ENCODE measurements at regions not wholly inside any gene's neighbourhood (a gene's known extent, or its start where the extent isn't known, plus 50 kb on each side); places are given as distances from the start of the nearest gene placed in this dataset.

GRCh38 chr2:102078773-102079172, 63.8 kb upstream of the IL1R1 start:
- H3K4me3 Mint-ChIP-seq = no peak overlapping the region
- no peak for DNase-seq
- no peak overlapping the region for H3K4me3 ChIP-seq (ENCODE audit: low read length)
- peaks cover 0 to 4% of the 10 kb centered on the region in 2 donors for H3K27me3 Mint-ChIP-seq
- H3K27ac Mint-ChIP-seq = no peak overlapping the region
- H3K36me3 ChIP-seq (ENCODE audit: insufficient read depth, low read length) = no peaks in the 10 kb centered on the region
- no peaks in the 10 kb centered on the region for H3K9me3 Mint-ChIP-seq
- no peaks in the 10 kb centered on the region for H3K9me3 ChIP-seq (ENCODE audit: low read length)
- ChIA-PET CTCF (interaction anchor here (1.1 kb wide), 1 partner anchor 162 kb away, joined by 4 read pairs; no protein-coding TSS in a partner anchor), POLR2A (no interaction called here)
- H3K4me1 Mint-ChIP-seq = peaks cover 24 to 34% (median 27%) of the 10 kb centered on the region in 3 donors
- H3K4me1 ChIP-seq (ENCODE audit: insufficient read depth, low read length) = peaks cover 20% of the 10 kb centered on the region
- no peaks in the 10 kb centered on the region for H3K36me3 Mint-ChIP-seq
- H3K27me3 ChIP-seq (ENCODE audit: insufficient read depth, low read length, poor library complexity, severe bottlenecking) = no peaks in the 10 kb centered on the region
- H3K27ac ChIP-seq (ENCODE audit: low read depth, low read length) = no peak overlapping the region

GRCh38 chr2:102080451-102081242, 61.9 kb upstream of the IL1R1 start:
- no peaks in the 10 kb centered on the region for H3K9me3 Mint-ChIP-seq
- H3K27ac ChIP-seq (ENCODE audit: low read depth, low read length) = no peak overlapping the region
- H3K9me3 ChIP-seq (ENCODE audit: low read length) = no peaks in the 10 kb centered on the region
- ChIA-PET POLR2A (no interaction called here), CTCF (interaction anchor here (0.9 kb wide), 1 partner anchor 160 kb away, joined by 3 read pairs; no protein-coding TSS in a partner anchor)
- H3K4me1 Mint-ChIP-seq = peaks cover 24 to 34% (median 30%) of the 10 kb centered on the region in 3 donors
- no peaks in the 10 kb centered on the region for H3K36me3 Mint-ChIP-seq
- H3K4me1 ChIP-seq (ENCODE audit: insufficient read depth, low read length) = peaks cover 20% of the 10 kb centered on the region
- H3K4me3 ChIP-seq (ENCODE audit: low read length) = no peak overlapping the region
- no peak overlapping the region for H3K4me3 Mint-ChIP-seq
- no peak for DNase-seq
- H3K27me3 Mint-ChIP-seq = peaks cover 0 to 4% of the 10 kb centered on the region in 2 donors
- no peaks in the 10 kb centered on the region for H3K27me3 ChIP-seq (ENCODE audit: insufficient read depth, low read length, poor library complexity, severe bottlenecking)
- H3K27ac Mint-ChIP-seq = peak overlapping the region in 2 of 8 donors; percentile 0 to 63
- H3K36me3 ChIP-seq (ENCODE audit: insufficient read depth, low read length) = no peaks in the 10 kb centered on the region

- H3K4me3 ChIP-seq (ENCODE audit: low read length) = no peak overlapping the region
- peak overlapping the region in 1 of 8 donors; percentile 63 for H3K27ac Mint-ChIP-seq
- H3K27me3 Mint-ChIP-seq = peaks cover 0 to 4% of the 10 kb centered on the region in 2 donors
- peaks cover 20% of the 10 kb centered on the region for H3K4me1 ChIP-seq (ENCODE audit: insufficient read depth, low read length)
- no peaks in the 10 kb centered on the region for H3K36me3 Mint-ChIP-seq
- CTCF ChIA-PET = no interaction called here
- H3K9me3 ChIP-seq (ENCODE audit: low read length) = no peaks in the 10 kb centered on the region
- no peaks in the 10 kb centered on the region for H3K9me3 Mint-ChIP-seq
- peak overlapping the region in 2 of 7 donors; percentile 6 to 19 for H3K4me3 Mint-ChIP-seq
- no peaks in the 10 kb centered on the region for H3K36me3 ChIP-seq (ENCODE audit: insufficient read depth, low read length)
- peaks cover 24 to 34% (median 30%) of the 10 kb centered on the region in 3 donors for H3K4me1 Mint-ChIP-seq
- no peak overlapping the region for H3K27ac ChIP-seq (ENCODE audit: low read depth, low read length)
- no peak for DNase-seq
- POLR2A ChIA-PET = no interaction called here
- H3K27me3 ChIP-seq (ENCODE audit: insufficient read depth, low read length, poor library complexity, severe bottlenecking) = no peaks in the 10 kb centered on the region
Measured at GRCh38 chr2:102081243-102081522, 61.4 kb upstream of the IL1R1 start.

DNA sequence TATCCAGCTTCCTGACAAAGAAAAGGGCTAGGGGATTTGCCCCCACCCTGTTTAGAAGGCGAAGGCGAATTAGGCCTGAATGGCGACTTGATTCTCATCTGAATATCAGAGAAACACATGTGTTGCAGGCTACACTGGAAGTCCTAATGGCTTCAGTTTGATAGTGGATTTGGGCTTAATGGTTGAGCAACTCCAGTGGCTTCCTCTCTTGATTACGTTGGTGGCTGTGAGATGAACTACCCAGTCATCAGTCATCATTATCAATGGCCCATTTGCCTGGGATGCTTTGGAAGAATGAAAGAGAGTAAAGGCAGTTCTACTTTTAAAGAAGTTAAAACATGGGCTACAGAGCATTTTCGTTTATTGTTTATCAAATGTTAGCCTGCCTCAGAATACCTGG, 60.9 kb upstream of the IL1R1 start:
- Mint-ChIP-seq H3K27ac (peak overlapping the region in 3 of 8 donors; percentile 13 to 66 (median 63)), H3K4me1 (peaks cover 24 to 34% (median 30%) of the 10 kb centered on the region in 3 donors), H3K4me3 (peak overlapping the region in 1 of 7 donors; percentile 6), H3K36me3 (no peaks in the 10 kb centered on the region), H3K9me3 (no peaks in the 10 kb centered on the region), H3K27me3 (peaks cover 0 to 1% of the 10 kb centered on the region in 2 donors)
- H3K27me3 ChIP-seq (ENCODE audit: insufficient read depth, low read length, poor library complexity, severe bottlenecking) = no peaks in the 10 kb centered on the region
- no peaks in the 10 kb centered on the region for H3K36me3 ChIP-seq (ENCODE audit: insufficient read depth, low read length)
- H3K4me1 ChIP-seq (ENCODE audit: insufficient read depth, low read length) = peaks cover 20% of the 10 kb centered on the region
- DNase-seq = no peak
- POLR2A ChIA-PET = no interaction called here
- no peak overlapping the region for H3K27ac ChIP-seq (ENCODE audit: low read depth, low read length)
- H3K9me3 ChIP-seq (ENCODE audit: low read length) = no peaks in the 10 kb centered on the region
- H3K4me3 ChIP-seq (ENCODE audit: low read length) = no peak overlapping the region
- CTCF ChIA-PET = no interaction called here

- Histone ChIP-seq H3K4me1 (ENCODE audit: insufficient read depth, low read length) (peaks cover 20% of the 10 kb centered on the region), H3K36me3 (ENCODE audit: insufficient read depth, low read length) (no peaks in the 10 kb centered on the region), H3K4me3 (ENCODE audit: low read length) (peak overlapping the region; percentile 18), H3K27me3 (ENCODE audit: insufficient read depth, low read length, poor library complexity, severe bottlenecking) (no peaks in the 10 kb centered on the region), H3K9me3 (ENCODE audit: low read length) (no peaks in the 10 kb centered on the region), H3K27ac (ENCODE audit: low read depth, low read length) (peak overlapping the region; percentile 21)
- POLR2A ChIA-PET = no interaction called here
- Mint-ChIP-seq H3K36me3 (no peaks in the 10 kb centered on the region), H3K4me3 (peak overlapping the region; percentile 34 to 84 (median 74)), H3K27me3 (no peaks in the 10 kb centered on the region), H3K9me3 (no peaks in the 10 kb centered on the region), H3K4me1 (peaks cover 24 to 34% (median 30%) of the 10 kb centered on the region in 3 donors), H3K27ac (peak overlapping the region; percentile 41 to 94 (median 72))
- DNase-seq = peak in 3 of 5 donors; percentile 19 to 58 (median 50)
- CTCF ChIA-PET = interaction anchor here (0.8 to 1.4 kb wide), 2 partner anchors 63 to 158 kb away, joined by 3 to 4 read pairs; no protein-coding TSS in a partner anchor
Measured at GRCh38 chr2:102082571-102083392, 59.8 kb upstream of the IL1R1 start.

DNA sequence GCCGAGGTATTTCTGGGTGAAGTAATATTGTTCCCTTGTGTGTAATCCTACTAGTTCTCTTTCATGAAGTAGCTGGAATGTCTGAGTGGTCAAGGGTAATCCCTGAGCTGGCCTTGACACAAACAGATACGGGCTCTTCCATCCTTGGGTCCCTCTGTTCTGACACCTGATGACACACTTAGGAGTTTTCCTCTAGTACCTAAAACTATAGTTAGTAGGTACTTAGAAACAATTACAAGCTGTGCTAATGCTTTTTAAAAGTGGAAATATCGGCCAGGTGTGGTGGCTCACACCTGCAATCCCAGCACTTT, 59.2 kb upstream of the IL1R1 start:
- ChIA-PET CTCF (interaction anchor here (0.8 to 1.4 kb wide), 2 partner anchors 63 to 157 kb away, joined by 3 to 4 read pairs; no protein-coding TSS in a partner anchor), POLR2A (no interaction called here)
- no peak overlapping the region for H3K27ac ChIP-seq (ENCODE audit: low read depth, low read length)
- H3K4me3 Mint-ChIP-seq = peak overlapping the region in 2 of 7 donors; percentile 73 to 84
- H3K4me1 Mint-ChIP-seq = peaks cover 24 to 34% (median 30%) of the 10 kb centered on the region in 3 donors
- H3K36me3 ChIP-seq (ENCODE audit: insufficient read depth, low read length) = no peaks in the 10 kb centered on the region
- no peaks in the 10 kb centered on the region for H3K27me3 Mint-ChIP-seq
- H3K27me3 ChIP-seq (ENCODE audit: insufficient read depth, low read length, poor library complexity, severe bottlenecking) = no peaks in the 10 kb centered on the region
- H3K27ac Mint-ChIP-seq = peak overlapping the region in 2 of 8 donors; percentile 83 to 90
- no peaks in the 10 kb centered on the region for H3K36me3 Mint-ChIP-seq
- DNase-seq = no peak
- peak overlapping the region; percentile 18 for H3K4me3 ChIP-seq (ENCODE audit: low read length)
- H3K9me3 Mint-ChIP-seq = no peaks in the 10 kb centered on the region
- H3K9me3 ChIP-seq (ENCODE audit: low read length) = no peaks in the 10 kb centered on the region
- H3K4me1 ChIP-seq (ENCODE audit: insufficient read depth, low read length) = peaks cover 20% of the 10 kb centered on the region

DNA sequence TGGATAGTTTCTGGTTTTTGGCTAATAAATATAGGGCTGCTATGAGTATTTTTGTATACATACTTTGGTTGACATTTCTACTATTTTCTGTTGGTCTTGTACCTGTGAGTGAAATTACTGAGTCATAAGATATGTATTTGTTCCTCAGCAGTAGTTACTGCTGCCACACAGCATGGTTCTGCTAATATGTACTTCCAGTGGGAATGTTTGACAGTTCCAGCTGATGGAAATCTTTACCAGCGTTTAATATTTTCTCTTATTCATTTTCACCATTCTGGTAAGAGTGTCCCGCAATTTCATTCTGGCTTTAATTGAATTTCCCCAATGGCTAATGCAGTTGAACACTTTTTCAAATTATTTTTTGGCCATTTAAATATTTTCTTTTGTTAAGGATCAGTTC, 57.9 kb upstream of the IL1R1 start:
- Mint-ChIP-seq H3K9me3 (peaks cover 0 to 1% (median 0%) of the 10 kb centered on the region in 5 donors), H3K4me3 (no peak overlapping the region), H3K4me1 (peaks cover 24 to 34% (median 30%) of the 10 kb centered on the region in 3 donors), H3K27ac (no peak overlapping the region), H3K27me3 (peaks cover 0 to 2% of the 10 kb centered on the region in 2 donors), H3K36me3 (peaks cover 0 to 11% (median 0%) of the 10 kb centered on the region in 3 donors)
- Histone ChIP-seq H3K27me3 (ENCODE audit: insufficient read depth, low read length, poor library complexity, severe bottlenecking) (no peaks in the 10 kb centered on the region), H3K4me1 (ENCODE audit: insufficient read depth, low read length) (peaks cover 20% of the 10 kb centered on the region), H3K36me3 (ENCODE audit: insufficient read depth, low read length) (no peaks in the 10 kb centered on the region), H3K4me3 (ENCODE audit: low read length) (no peak overlapping the region), H3K9me3 (ENCODE audit: low read length) (no peaks in the 10 kb centered on the region), H3K27ac (ENCODE audit: low read depth, low read length) (no peak overlapping the region)
- DNase-seq = no peak
- ChIA-PET POLR2A (no interaction called here), CTCF (no interaction called here)

DNA sequence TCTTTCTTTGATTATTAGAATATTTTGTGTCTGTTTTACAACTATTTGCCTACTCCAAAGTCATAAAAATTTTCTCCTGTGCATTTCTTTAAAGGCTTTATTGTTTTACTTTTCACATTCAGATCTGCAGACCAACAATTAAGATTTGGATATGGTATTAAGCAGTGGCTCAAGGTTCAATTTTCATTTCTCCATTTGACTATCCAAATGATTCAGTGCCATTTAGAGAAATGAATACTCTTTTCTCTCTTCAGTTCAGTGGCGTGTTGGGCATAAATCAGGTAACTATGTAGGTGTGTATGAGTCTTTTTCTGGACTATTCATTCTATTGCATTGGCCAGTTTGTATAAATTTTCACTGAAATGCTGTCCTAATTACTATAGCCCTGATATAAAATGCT, 57.3 kb upstream of the IL1R1 start:
- no peaks in the 10 kb centered on the region for H3K36me3 ChIP-seq (ENCODE audit: insufficient read depth, low read length)
- H3K9me3 ChIP-seq (ENCODE audit: low read length) = no peaks in the 10 kb centered on the region
- no peak for DNase-seq
- H3K27ac Mint-ChIP-seq = peak overlapping the region in 1 of 8 donors; percentile 23
- H3K9me3 Mint-ChIP-seq = peaks cover 0 to 4% (median 2%) of the 10 kb centered on the region in 5 donors
- CTCF ChIA-PET = interaction anchor here (0.9 kb wide), 1 partner anchor 155 kb away, joined by 3 read pairs; no protein-coding TSS in a partner anchor
- H3K27ac ChIP-seq (ENCODE audit: low read depth, low read length) = no peak overlapping the region
- no peak overlapping the region for H3K4me3 ChIP-seq (ENCODE audit: low read length)
- POLR2A ChIA-PET = no interaction called here
- H3K4me1 ChIP-seq (ENCODE audit: insufficient read depth, low read length) = peaks cover 20% of the 10 kb centered on the region
- H3K4me3 Mint-ChIP-seq = no peak overlapping the region
- H3K36me3 Mint-ChIP-seq = peaks cover 0 to 14% (median 0%) of the 10 kb centered on the region in 3 donors
- no peaks in the 10 kb centered on the region for H3K27me3 ChIP-seq (ENCODE audit: insufficient read depth, low read length, poor library complexity, severe bottlenecking)
- H3K4me1 Mint-ChIP-seq = peaks cover 24 to 33% (median 30%) of the 10 kb centered on the region in 3 donors
- peaks cover 0 to 2% of the 10 kb centered on the region in 2 donors for H3K27me3 Mint-ChIP-seq

Measured in CD8-positive, alpha-beta memory T cell (primary cell).